ENCODE measurements at regions not wholly inside any gene's neighbourhood (a gene's known extent, or its start where the extent isn't known, plus 50 kb on each side); places are given as distances from the start of the nearest gene placed in this dataset.

DNA sequence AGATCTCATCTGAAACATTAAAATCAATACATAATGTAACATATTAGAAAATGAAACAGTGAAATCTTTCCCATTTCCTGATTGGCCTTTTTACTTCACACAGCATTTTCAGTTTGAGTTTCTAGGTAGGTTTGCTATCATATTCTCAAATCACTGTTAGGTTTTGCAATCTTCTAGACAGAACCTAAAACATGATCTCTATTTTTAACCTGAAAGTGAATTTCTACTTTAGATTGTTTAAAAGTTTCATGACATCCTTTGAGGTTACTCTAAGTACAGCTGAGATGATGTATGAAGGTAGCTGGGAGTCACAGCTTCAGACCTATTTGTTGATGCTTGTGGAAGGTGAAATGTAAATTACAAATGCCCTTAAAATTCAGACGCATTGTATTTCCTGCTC, 118.4 kb upstream of the GPR149 start:
- no peak for TF ChIP-seq CTCF (IDR thresholded peaks at IDR 0.05)
- intact Hi-C loops (cut with micrococcal nuclease): no loop called here
- ChIA-PET POLR2A (no interaction called here), CTCF (no interaction called here)
- ATAC-seq (no peak), DNase-seq (no peak)
- no peaks in the 10 kb centered on the region for H3K27me3 Mint-ChIP-seq
- no peaks in the 10 kb centered on the region for H3K36me3 Mint-ChIP-seq (ENCODE audit: low read depth)
- no peaks in the 10 kb centered on the region for H3K9me3 Mint-ChIP-seq
- H3K4me3 Mint-ChIP-seq: no peak overlapping the region
- H3K27ac Mint-ChIP-seq: no peak overlapping the region
- H3K4me1 Mint-ChIP-seq (ENCODE audit: low read depth): no peaks in the 10 kb centered on the region

DNA sequence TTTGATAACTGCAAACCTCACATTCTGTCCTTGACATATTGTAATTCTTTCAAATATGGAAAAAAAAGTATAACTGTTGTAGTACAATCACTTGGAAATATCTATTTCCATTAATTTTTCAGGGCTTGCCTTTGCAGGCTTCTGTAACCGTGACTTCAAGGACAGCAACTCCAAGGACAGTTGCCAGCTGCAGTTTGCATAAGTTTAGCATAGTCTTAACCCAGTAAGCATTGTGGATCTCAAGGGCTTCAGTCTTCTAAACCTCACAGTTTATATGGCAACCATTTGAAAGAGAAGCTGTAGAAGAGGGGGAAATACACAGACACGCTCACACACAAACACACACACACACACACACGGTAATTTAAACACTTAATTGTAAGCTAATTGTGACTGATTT, 112.8 kb upstream of the GPR149 start:
- TF ChIP-seq CTCF (IDR thresholded peaks at IDR 0.05): no peak
- no peak for ATAC-seq
- H3K27ac Mint-ChIP-seq: no peak overlapping the region
- ChIA-PET POLR2A (no interaction called here), CTCF (no interaction called here)
- no peaks in the 10 kb centered on the region for H3K27me3 Mint-ChIP-seq
- H3K9me3 Mint-ChIP-seq: no peaks in the 10 kb centered on the region
- intact Hi-C loops (cut with micrococcal nuclease): no loop called here
- no peaks in the 10 kb centered on the region for H3K4me1 Mint-ChIP-seq (ENCODE audit: low read depth)
- H3K4me3 Mint-ChIP-seq: no peak overlapping the region
- no peak for DNase-seq
- H3K36me3 Mint-ChIP-seq (ENCODE audit: low read depth): no peaks in the 10 kb centered on the region

GRCh38 chr3:154540950-154541604, 111.1 kb upstream of the GPR149 start:
- Mint-ChIP-seq H3K27me3 (no peaks in the 10 kb centered on the region), H3K4me3 (no peak overlapping the region), H3K4me1 (ENCODE audit: low read depth) (no peaks in the 10 kb centered on the region), H3K27ac (no peak overlapping the region), H3K9me3 (no peaks in the 10 kb centered on the region), H3K36me3 (ENCODE audit: low read depth) (no peaks in the 10 kb centered on the region)
- DNase-seq (no peak), ATAC-seq (no peak)
- intact Hi-C loops (cut with micrococcal nuclease): no loop called here
- POLR2A ChIA-PET: no interaction called here
- no peak for TF ChIP-seq CTCF (IDR thresholded peaks at IDR 0.05)
- CTCF ChIA-PET: no interaction called here

GRCh38 chr3:154538566-154539360, 108.8 kb upstream of the GPR149 start:
- DNase-seq (no peak), ATAC-seq (no peak)
- ChIA-PET CTCF (no interaction called here), POLR2A (no interaction called here)
- Mint-ChIP-seq H3K4me3 (no peak overlapping the region), H3K27ac (no peak overlapping the region), H3K4me1 (ENCODE audit: low read depth) (no peaks in the 10 kb centered on the region), H3K36me3 (ENCODE audit: low read depth) (no peaks in the 10 kb centered on the region), H3K27me3 (no peaks in the 10 kb centered on the region), H3K9me3 (peaks cover 1% of the 10 kb centered on the region)
- TF ChIP-seq CTCF (IDR thresholded peaks at IDR 0.05): no peak
- intact Hi-C loops (cut with micrococcal nuclease): no loop called here

GRCh38 chr3:154536751-154537150, 106.8 kb upstream of the GPR149 start:
- H3K9me3 Mint-ChIP-seq: peaks cover 1% of the 10 kb centered on the region
- no peaks in the 10 kb centered on the region for H3K27me3 Mint-ChIP-seq
- no peak overlapping the region for H3K4me3 Mint-ChIP-seq
- H3K27ac Mint-ChIP-seq: no peak overlapping the region
- CTCF ChIA-PET: interaction anchor here (1.4 kb wide), 1 partner anchor 22 kb away, joined by 3 read pairs; no protein-coding TSS in a partner anchor
- ATAC-seq (no peak), DNase-seq (no peak)
- POLR2A ChIA-PET: no interaction called here
- no peak for TF ChIP-seq CTCF (IDR thresholded peaks at IDR 0.05)
- intact Hi-C loops (cut with micrococcal nuclease): no loop called here
- H3K4me1 Mint-ChIP-seq (ENCODE audit: low read depth): no peaks in the 10 kb centered on the region
- no peaks in the 10 kb centered on the region for H3K36me3 Mint-ChIP-seq (ENCODE audit: low read depth)

All from activated CD8-positive, alpha-beta T cell treated with anti-CD3 and anti-CD28 coated beads for 36 hours (primary cell).